Calu3 (cell line): ENCODE measurements at regions not wholly inside any gene's neighbourhood (a gene's known extent, or its start where the extent isn't known, plus 50 kb on each side); places are given as distances from the start of the nearest gene placed in this dataset.

Source experiments
- BruUV-seq: library from RNA; stranded (reverse); fragments of 400-500 nt; replicated peaks from 2 replicates; lab custom pipeline; 2021; lab: Mats Ljungman, UMichigan
- CTCF ChIA-PET: fragments of 300-600 bp; sonication (Branson Sonifier 250); formaldehyde crosslinking; loops from one replicate; lab custom pipeline; 2022; ENCODE audit warnings: antibody characterized with exemption; lab: Charles Lee
- DNase-seq: peaks from one replicate; pipeline ENCODE4 v3.0.0; 2022
- H3K27ac Mint-ChIP-seq: one replicate; pipeline ENCODE4 v1.8.0; 2022; ENCODE audit warnings: mixed read lengths; ENCODE audit not compliant: unreplicated experiment
- H3K27me3 Mint-ChIP-seq: one replicate; pipeline ENCODE4 v1.8.0; 2022; ENCODE audit warnings: mixed read lengths; ENCODE audit not compliant: unreplicated experiment
- H3K36me3 Mint-ChIP-seq: one replicate; pipeline ENCODE4 v1.8.0; 2022; ENCODE audit warnings: mild to moderate bottlenecking, moderate library complexity, mixed read lengths; ENCODE audit not compliant: insufficient read depth, unreplicated experiment
- H3K4me1 Mint-ChIP-seq: one replicate; pipeline ENCODE4 v1.8.0; 2022; ENCODE audit warnings: mild to moderate bottlenecking, low read depth, mixed read lengths; ENCODE audit not compliant: unreplicated experiment
- H3K4me3 Mint-ChIP-seq: one replicate; pipeline ENCODE4 v1.8.0; 2022; ENCODE audit warnings: mild to moderate bottlenecking, low read depth, moderate library complexity, mixed read lengths; ENCODE audit not compliant: unreplicated experiment
- H3K9me3 Mint-ChIP-seq: one replicate; pipeline ENCODE4 v1.8.0; 2022; ENCODE audit warnings: low read depth, mixed read lengths; ENCODE audit not compliant: unreplicated experiment
- CTCF ChIP-seq: fragments of 200-600 bp; IDR thresholded peaks from one replicate; pipeline ENCODE4 v1.8.0; 2022; ENCODE audit warnings: antibody characterized with exemption; ENCODE audit not compliant: unreplicated experiment
- intact Hi-C: fragments of 100-400 bp; cut with micrococcal nuclease; formaldehyde crosslinking; loops from one replicate; pipeline ENCODE4 v1.10.0; 2022; ENCODE audit not compliant: unreplicated experiment

- H3K4me3 Mint-ChIP-seq, result no peak overlapping the region
- no TSS peak for BruUV-seq
- no peaks in the 10 kb centered on the region for H3K36me3 Mint-ChIP-seq
- H3K27ac Mint-ChIP-seq, result no peak overlapping the region
- H3K27me3 Mint-ChIP-seq, result peaks cover 37% of the 10 kb centered on the region
- H3K9me3 Mint-ChIP-seq, result no peaks in the 10 kb centered on the region
- CTCF ChIA-PET, result no interaction called here
- no peak for DNase-seq
- no peak for TF ChIP-seq CTCF
- intact Hi-C loops, result no loop called here
- no peaks in the 10 kb centered on the region for H3K4me1 Mint-ChIP-seq
Observed at GRCh38 chr16:19935694-19936093, 51.0 kb upstream of the GPRC5B start.
